Fibroblast of the conjunctiva (primary cell): ENCODE measurements at regions not wholly inside any gene's neighbourhood (a gene's known extent, or its start where the extent isn't known, plus 50 kb on each side); places are given as distances from the start of the nearest gene placed in this dataset.

ENCODE experiments used
- DNase-seq: peaks from one replicate; pipeline ENCODE4 v3.0.0-alpha.2; 2010; ENCODE audit warnings: low read depth

GRCh38 chr18:61727241-61728193 is 165.3 kb downstream of the RNF152 start:
- DNase-seq: no peak

- no peak for DNase-seq
Observed at GRCh38 chr18:61724532-61724931, 168.3 kb downstream of the RNF152 start.

GRCh38 chr18:61722247-61722646 is 170.6 kb downstream of the RNF152 start:
- DNase-seq: no peak

- no peak for DNase-seq
Observed at GRCh38 chr18:61720496-61720895, 172.3 kb downstream of the RNF152 start.

- DNase-seq: no peak
Observed at GRCh38 chr18:61719671-61720070, 173.1 kb downstream of the RNF152 start.

GRCh38 chr18:61718944-61719343 is 173.9 kb downstream of the RNF152 start:
- DNase-seq: no peak

GRCh38 chr18:61714421-61714820 is 178.4 kb downstream of the RNF152 start:
- DNase-seq: no peak

- DNase-seq: no peak
Observed at GRCh38 chr18:61713502-61713901, 179.3 kb downstream of the RNF152 start.

- no peak for DNase-seq
Observed at GRCh38 chr18:61710082-61710620, 182.7 kb downstream of the RNF152 start.

GRCh38 chr18:61706276-61706915 is 186.4 kb downstream of the RNF152 start:
- DNase-seq: no peak

- peak; percentile 72 for DNase-seq
Observed at GRCh38 chr18:61703508-61703907, 189.3 kb downstream of the RNF152 start.

- DNase-seq: no peak
Observed at GRCh38 chr18:61702007-61702406, 190.8 kb downstream of the RNF152 start.

- DNase-seq: no peak
Observed at GRCh38 chr18:61699397-61700110, 193.3 kb downstream of the RNF152 start.

- no peak for DNase-seq
Observed at GRCh38 chr18:61697306-61697909, 195.4 kb downstream of the RNF152 start.

- DNase-seq: no peak
Observed at GRCh38 chr18:61694236-61694635, 198.6 kb downstream of the RNF152 start.

GRCh38 chr18:61690418-61691138 is 202.2 kb downstream of the RNF152 start:
- DNase-seq: no peak

- DNase-seq: no peak
Observed at GRCh38 chr18:61687317-61687716, 205.5 kb downstream of the RNF152 start.

- DNase-seq: no peak
Observed at GRCh38 chr18:61683856-61684255, 209.0 kb downstream of the RNF152 start.

- DNase-seq: no peak
Observed at GRCh38 chr18:61681065-61681464, 211.7 kb downstream of the RNF152 start.

- DNase-seq: no peak
Observed at GRCh38 chr18:61679836-61680235, 213.0 kb downstream of the RNF152 start.

- no peak for DNase-seq
Observed at GRCh38 chr18:61677435-61677970, 215.3 kb downstream of the RNF152 start.
